NB4 (cell line): ENCODE measurements at regions not wholly inside any gene's neighbourhood (a gene's known extent, or its start where the extent isn't known, plus 50 kb on each side); places are given as distances from the start of the nearest gene placed in this dataset.

Experiments used
- POLR2A ChIP-seq: IDR thresholded peaks from 2 replicates; pipeline ENCODE4 v1.6.1; 2011; ENCODE audit warnings: mild to moderate bottlenecking; ENCODE audit not compliant: insufficient read length; ENCODE audit errors: extremely low read depth
- TF ChIP-seq, protein P1 (sequence below): IDR thresholded peaks from one replicate; pipeline ENCODE4 v1.5.1; 2012; ENCODE audit warnings: low read depth, low read length

- TF ChIP-seq, protein P1, sequence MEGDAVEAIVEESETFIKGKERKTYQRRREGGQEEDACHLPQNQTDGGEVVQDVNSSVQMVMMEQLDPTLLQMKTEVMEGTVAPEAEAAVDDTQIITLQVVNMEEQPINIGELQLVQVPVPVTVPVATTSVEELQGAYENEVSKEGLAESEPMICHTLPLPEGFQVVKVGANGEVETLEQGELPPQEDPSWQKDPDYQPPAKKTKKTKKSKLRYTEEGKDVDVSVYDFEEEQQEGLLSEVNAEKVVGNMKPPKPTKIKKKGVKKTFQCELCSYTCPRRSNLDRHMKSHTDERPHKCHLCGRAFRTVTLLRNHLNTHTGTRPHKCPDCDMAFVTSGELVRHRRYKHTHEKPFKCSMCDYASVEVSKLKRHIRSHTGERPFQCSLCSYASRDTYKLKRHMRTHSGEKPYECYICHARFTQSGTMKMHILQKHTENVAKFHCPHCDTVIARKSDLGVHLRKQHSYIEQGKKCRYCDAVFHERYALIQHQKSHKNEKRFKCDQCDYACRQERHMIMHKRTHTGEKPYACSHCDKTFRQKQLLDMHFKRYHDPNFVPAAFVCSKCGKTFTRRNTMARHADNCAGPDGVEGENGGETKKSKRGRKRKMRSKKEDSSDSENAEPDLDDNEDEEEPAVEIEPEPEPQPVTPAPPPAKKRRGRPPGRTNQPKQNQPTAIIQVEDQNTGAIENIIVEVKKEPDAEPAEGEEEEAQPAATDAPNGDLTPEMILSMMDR, result no peak
- TF ChIP-seq POLR2A, result no peak
These were observed 353.9 kb downstream of the NDFIP2 start for GRCh38 chr13:79834876-79835275.
